ENCODE measurements at regions not wholly inside any gene's neighbourhood (a gene's known extent, or its start where the extent isn't known, plus 50 kb on each side); places are given as distances from the start of the nearest gene placed in this dataset.

- Histone ChIP-seq H3K4me3 (ENCODE audit: low read length, poor library complexity, severe bottlenecking) (no peak overlapping the region), H3F3A (ENCODE audit: low read depth) (no peaks in the 10 kb centered on the region), H3K4me1 (ENCODE audit: insufficient read depth, low read length, poor library complexity, severe bottlenecking) (no peaks in the 10 kb centered on the region), H3K4me2 (ENCODE audit: low read depth, low read length, poor library complexity, severe bottlenecking) (no peak overlapping the region), H3K79me2 (ENCODE audit: insufficient read depth, low read length) (no peaks in the 10 kb centered on the region), H3K36me3 (ENCODE audit: insufficient read depth, low read length) (no peaks in the 10 kb centered on the region), H3K27me3 (ENCODE audit: insufficient read depth, low read length, poor library complexity, severe bottlenecking) (peaks cover 4% of the 10 kb centered on the region), H3K9ac (ENCODE audit: low read depth, low read length, poor library complexity, severe bottlenecking) (no peak overlapping the region), H3K9me2 (replicated peaks; ENCODE audit: low read depth, low read length) (no peaks in the 10 kb centered on the region), H4K20me1 (ENCODE audit: insufficient read depth, low read length, poor library complexity, severe bottlenecking) (no peaks in the 10 kb centered on the region), H2AFZ (ENCODE audit: low read length) (no peak overlapping the region), H3K9me3 (ENCODE audit: insufficient read depth, low read depth, low read length) (no peaks in the 10 kb centered on the region)
- no peak for TF ChIP-seq EZH2phosphoT487 (IDR thresholded peaks at IDR 0.05; ENCODE audit: borderline replicate concordance)
Measured at GRCh38 chr20:62577490-62577836, 64.8 kb upstream of the SLCO4A1 start.

- Histone ChIP-seq H3K4me3 (ENCODE audit: low read length, poor library complexity, severe bottlenecking) (no peak overlapping the region), H3F3A (ENCODE audit: low read depth) (no peaks in the 10 kb centered on the region), H3K36me3 (ENCODE audit: insufficient read depth, low read length) (no peaks in the 10 kb centered on the region), H3K4me2 (ENCODE audit: low read depth, low read length, poor library complexity, severe bottlenecking) (no peak overlapping the region), H3K9me2 (replicated peaks; ENCODE audit: low read depth, low read length) (no peaks in the 10 kb centered on the region), H2AFZ (ENCODE audit: low read length) (no peak overlapping the region), H3K9me3 (ENCODE audit: insufficient read depth, low read depth, low read length) (no peaks in the 10 kb centered on the region), H3K9ac (ENCODE audit: low read depth, low read length, poor library complexity, severe bottlenecking) (no peak overlapping the region), H3K79me2 (ENCODE audit: insufficient read depth, low read length) (no peaks in the 10 kb centered on the region), H3K4me1 (ENCODE audit: insufficient read depth, low read length, poor library complexity, severe bottlenecking) (no peaks in the 10 kb centered on the region), H4K20me1 (ENCODE audit: insufficient read depth, low read length, poor library complexity, severe bottlenecking) (no peaks in the 10 kb centered on the region), H3K27me3 (ENCODE audit: insufficient read depth, low read length, poor library complexity, severe bottlenecking) (peaks cover 4% of the 10 kb centered on the region)
- TF ChIP-seq CTCF (conservative IDR thresholded peaks at IDR 0.05; ENCODE audit: low read length) (peak; percentile 43; the same call in 1 of the 2 replicates), EZH2phosphoT487 (IDR thresholded peaks at IDR 0.05; ENCODE audit: borderline replicate concordance) (no peak)
Measured at GRCh38 chr20:62578294-62578897, 63.9 kb upstream of the SLCO4A1 start.

- TF ChIP-seq CTCF (conservative IDR thresholded peaks at IDR 0.05; ENCODE audit: low read length): no peak
- no peak for TF ChIP-seq EZH2phosphoT487 (IDR thresholded peaks at IDR 0.05; ENCODE audit: borderline replicate concordance)
- H2AFZ ChIP-seq (ENCODE audit: low read length): no peak overlapping the region
- no peaks in the 10 kb centered on the region for H3K4me1 ChIP-seq (ENCODE audit: insufficient read depth, low read length, poor library complexity, severe bottlenecking)
- H3K9me3 ChIP-seq (ENCODE audit: insufficient read depth, low read depth, low read length): no peaks in the 10 kb centered on the region
- H4K20me1 ChIP-seq (ENCODE audit: insufficient read depth, low read length, poor library complexity, severe bottlenecking): no peaks in the 10 kb centered on the region
- H3K36me3 ChIP-seq (ENCODE audit: insufficient read depth, low read length): no peaks in the 10 kb centered on the region
- no peak overlapping the region for H3K9ac ChIP-seq (ENCODE audit: low read depth, low read length, poor library complexity, severe bottlenecking)
- no peak overlapping the region for H3K4me2 ChIP-seq (ENCODE audit: low read depth, low read length, poor library complexity, severe bottlenecking)
- H3K9me2 ChIP-seq (replicated peaks; ENCODE audit: low read depth, low read length): no peaks in the 10 kb centered on the region
- H3K4me3 ChIP-seq (ENCODE audit: low read length, poor library complexity, severe bottlenecking): no peak overlapping the region
- no peaks in the 10 kb centered on the region for H3F3A ChIP-seq (ENCODE audit: low read depth)
- no peaks in the 10 kb centered on the region for H3K79me2 ChIP-seq (ENCODE audit: insufficient read depth, low read length)
- peaks cover 4% of the 10 kb centered on the region for H3K27me3 ChIP-seq (ENCODE audit: insufficient read depth, low read length, poor library complexity, severe bottlenecking)
Measured at GRCh38 chr20:62580052-62580451, 62.3 kb upstream of the SLCO4A1 start.

- Histone ChIP-seq H3K9me2 (replicated peaks; ENCODE audit: low read depth, low read length) (no peaks in the 10 kb centered on the region), H3K4me2 (ENCODE audit: low read depth, low read length, poor library complexity, severe bottlenecking) (no peak overlapping the region), H3K9ac (ENCODE audit: low read depth, low read length, poor library complexity, severe bottlenecking) (no peak overlapping the region), H3K4me1 (ENCODE audit: insufficient read depth, low read length, poor library complexity, severe bottlenecking) (no peaks in the 10 kb centered on the region), H3K27me3 (ENCODE audit: insufficient read depth, low read length, poor library complexity, severe bottlenecking) (peaks cover 4% of the 10 kb centered on the region), H3K4me3 (ENCODE audit: low read length, poor library complexity, severe bottlenecking) (no peak overlapping the region), H3K9me3 (ENCODE audit: insufficient read depth, low read depth, low read length) (no peaks in the 10 kb centered on the region), H3K36me3 (ENCODE audit: insufficient read depth, low read length) (no peaks in the 10 kb centered on the region), H2AFZ (ENCODE audit: low read length) (no peak overlapping the region), H3K79me2 (ENCODE audit: insufficient read depth, low read length) (no peaks in the 10 kb centered on the region), H3F3A (ENCODE audit: low read depth) (no peaks in the 10 kb centered on the region), H4K20me1 (ENCODE audit: insufficient read depth, low read length, poor library complexity, severe bottlenecking) (no peaks in the 10 kb centered on the region)
- TF ChIP-seq EZH2phosphoT487 (IDR thresholded peaks at IDR 0.05; ENCODE audit: borderline replicate concordance): no peak
- TF ChIP-seq CTCF (conservative IDR thresholded peaks at IDR 0.05; ENCODE audit: low read length): no peak
Measured at GRCh38 chr20:62580733-62581132, 61.6 kb upstream of the SLCO4A1 start.
